HL-60 (cell line): ENCODE measurements at regions not wholly inside any gene's neighbourhood (a gene's known extent, or its start where the extent isn't known, plus 50 kb on each side); places are given as distances from the start of the nearest gene placed in this dataset.

Experiments used
- DNase-seq, 2 experiments: peaks; one replicate each; pipeline ENCODE4 v3.0.0-alpha.2; 2010 to 2020; ENCODE audit warnings: low read depth in 1 of 2, low spot score in 1 of 2
- H3K27ac ChIP-seq: fragments of 250-450 bp; sonication (Bioruptor Pico); replicated peaks from 2 replicates; pipeline ENCODE4 v1.5.1; 2020; ENCODE audit warnings: mild to moderate bottlenecking, moderate library complexity
- H3K27me3 ChIP-seq: fragments of 250-450 bp; sonication (Bioruptor Pico); 2 replicates; pipeline ENCODE4 v1.5.1; 2021; ENCODE audit warnings: mild to moderate bottlenecking, moderate library complexity; ENCODE audit not compliant: insufficient read depth, poor library complexity, severe bottlenecking
- H3K4me3 ChIP-seq: replicated peaks from 2 replicates; pipeline ENCODE4 v1.5.1; 2011; ENCODE audit warnings: mild to moderate bottlenecking, control low read depth, low read length; ENCODE audit not compliant: insufficient read depth
- CTCF ChIP-seq: IDR thresholded peaks from one replicate; pipeline ENCODE4 v1.5.1; 2011; ENCODE audit warnings: low read length, control low read depth, inconsistent platforms; ENCODE audit not compliant: insufficient read depth
- GABPA ChIP-seq: IDR thresholded peaks from 2 replicates; pipeline ENCODE4 v1.6.1; 2012; ENCODE audit warnings: low read depth
- POLR2AphosphoS5 ChIP-seq: IDR thresholded peaks from 2 replicates; pipeline ENCODE4 v1.6.1; 2012; ENCODE audit warnings: low read depth
- REST ChIP-seq: IDR thresholded peaks from 2 replicates; pipeline ENCODE4 v1.6.1; 2012; ENCODE audit warnings: low read depth; ENCODE audit not compliant: insufficient replicate concordance
- SPI1 ChIP-seq: IDR thresholded peaks from 2 replicates; pipeline ENCODE4 v1.6.1; 2012; ENCODE audit warnings: low read depth, mild to moderate bottlenecking, borderline replicate concordance

- no peak for DNase-seq
- Histone ChIP-seq H3K27me3 (no peaks in the 10 kb centered on the region), H3K27ac (no peak overlapping the region), H3K4me3 (no peak overlapping the region)
- TF ChIP-seq CTCF (no peak), REST (no peak), SPI1 (no peak), POLR2AphosphoS5 (no peak), GABPA (no peak)
These were observed 530.3 kb downstream of the MATN1 start for GRCh38 chr1:30192969-30193630.

- Histone ChIP-seq H3K27me3 (no peaks in the 10 kb centered on the region), H3K4me3 (no peak overlapping the region), H3K27ac (no peak overlapping the region)
- DNase-seq: no peak
- TF ChIP-seq SPI1 (no peak), REST (no peak), GABPA (no peak), CTCF (no peak), POLR2AphosphoS5 (no peak)
These were observed 532.2 kb downstream of the MATN1 start for GRCh38 chr1:30191154-30191702.

- H3K27me3 ChIP-seq: no peaks in the 10 kb centered on the region
- no peak overlapping the region for H3K4me3 ChIP-seq
- no peak overlapping the region for H3K27ac ChIP-seq
- no peak for DNase-seq
- TF ChIP-seq CTCF (no peak), SPI1 (no peak), POLR2AphosphoS5 (no peak), REST (no peak), GABPA (no peak)
These were observed 532.8 kb downstream of the MATN1 start for GRCh38 chr1:30190511-30191153.
